Keratinocyte (primary cell): ENCODE measurements at regions not wholly inside any gene's neighbourhood (a gene's known extent, or its start where the extent isn't known, plus 50 kb on each side); places are given as distances from the start of the nearest gene placed in this dataset.

Experiments used
- DNase-seq: peaks from one replicate; pipeline ENCODE4 v3.0.0-alpha.2; 2011; ENCODE audit warnings: low read depth, missing footprints, low spot score
- FAIRE-seq: peaks from 2 replicates; lab custom pipeline; 2011; peaks lifted over from hg19 to GRCh38; lab: Jason Lieb, UNC
- H2AFZ ChIP-seq: 2 replicates; pipeline ENCODE4 v1.6.0; 2012; ENCODE audit warnings: low read length, control low read depth, inconsistent platforms; ENCODE audit not compliant: control insufficient read depth
- H3K27ac ChIP-seq: 2 replicates; pipeline ENCODE4 v1.5.1; 2011; ENCODE audit warnings: low read length; ENCODE audit not compliant: control insufficient read depth, insufficient read depth
- H3K27me3 ChIP-seq: 3 replicates; pipeline ENCODE4 v1.6.0; 2011; ENCODE audit warnings: low read length; ENCODE audit not compliant: control insufficient read depth, insufficient read depth; ENCODE audit errors: extremely low read depth
- H3K36me3 ChIP-seq, 2 experiments: 2 replicates in 1 of 2; 3 replicates in 1 of 2; pipeline ENCODE4 v1.5.1; 2011; ENCODE audit warnings: low read length in 2 of 2, mild to moderate bottlenecking in 1 of 2; ENCODE audit not compliant: control insufficient read depth in 2 of 2, insufficient read depth in 2 of 2; ENCODE audit errors: extremely low read depth in 1 of 2
- H3K4me1 ChIP-seq: 3 replicates; pipeline ENCODE4 v1.5.1; 2011; ENCODE audit warnings: low read length; ENCODE audit not compliant: control insufficient read depth, insufficient read depth; ENCODE audit errors: extremely low read depth
- H3K4me2 ChIP-seq: 3 replicates; pipeline ENCODE4 v1.6.0; 2011; ENCODE audit warnings: low read depth, low read length; ENCODE audit not compliant: control insufficient read depth, insufficient read depth; ENCODE audit errors: extremely low read depth
- H3K4me3 ChIP-seq, 3 experiments: fragments of 200-600 bp in 1 of 3; sonication (generic) in 1 of 3; 2 replicates in 2 of 3; 3 replicates in 1 of 3; pipeline ENCODE4 v1.5.1; 2011 to 2016; ENCODE audit warnings: low read length in 3 of 3, mild to moderate bottlenecking in 3 of 3, control low read depth in 2 of 3, inconsistent platforms in 1 of 3, low read depth in 1 of 3, mixed read lengths in 1 of 3, mixed run types in 1 of 3, moderate library complexity in 1 of 3; ENCODE audit not compliant: control insufficient read depth in 2 of 3, insufficient read depth in 2 of 3; ENCODE audit errors: extremely low read depth in 1 of 3
- H3K79me2 ChIP-seq: 2 replicates; pipeline ENCODE4 v1.6.0; 2012; ENCODE audit warnings: low read length; ENCODE audit not compliant: control insufficient read depth, insufficient read depth
- H3K9ac ChIP-seq: 3 replicates; pipeline ENCODE4 v1.6.0; 2011; ENCODE audit warnings: low read length; ENCODE audit not compliant: control insufficient read depth, insufficient read depth; ENCODE audit errors: extremely low read depth
- H3K9me1 ChIP-seq: 3 replicates; pipeline ENCODE4 v1.6.0; 2011; ENCODE audit warnings: low read length; ENCODE audit not compliant: control insufficient read depth, insufficient read depth; ENCODE audit errors: extremely low read depth
- H3K9me3 ChIP-seq: 2 replicates; pipeline ENCODE4 v1.5.1; 2012; ENCODE audit warnings: low read depth, low read length; ENCODE audit not compliant: control insufficient read depth
- H4K20me1 ChIP-seq: 3 replicates; pipeline ENCODE4 v1.6.0; 2011; ENCODE audit warnings: low read length; ENCODE audit not compliant: control insufficient read depth, insufficient read depth; ENCODE audit errors: extremely low read depth
- CTCF ChIP-seq, 3 experiments: IDR thresholded peaks in 1 of 3; conservative IDR thresholded peaks in 1 of 3; optimal IDR thresholded peaks in 1 of 3; 2 replicates in 2 of 3; 3 replicates in 1 of 3; pipeline versions ENCODE3 to v1.5.1; 2011; ENCODE audit warnings: low read length in 3 of 3, mild to moderate bottlenecking in 3 of 3, moderate library complexity in 2 of 3, control low read depth in 1 of 3, inconsistent platforms in 1 of 3; ENCODE audit not compliant: insufficient read depth in 2 of 3; ENCODE audit errors: extremely low read depth in 1 of 3
- EZH2 ChIP-seq: IDR thresholded peaks from one replicate; pipeline ENCODE4 v1.6.1; 2012; ENCODE audit warnings: inconsistent platforms, mild to moderate bottlenecking, low read length, moderate library complexity
- dilution Hi-C: fragments of 300-500 bp; cut with MboI; formaldehyde crosslinking; loops from one replicate; pipeline ENCODE4 v1.7.0; 2020; ENCODE audit warnings: low sequenced_read_pairs; ENCODE audit not compliant: extremely low pct_ligation_motif_present

- Histone ChIP-seq H3K4me2 (no peak overlapping the region), H3K27ac (no peak overlapping the region), H3K9me1 (no peaks in the 10 kb centered on the region), H3K4me1 (no peaks in the 10 kb centered on the region), H3K9me3 (no peaks in the 10 kb centered on the region), H3K27me3 (peaks cover 3% of the 10 kb centered on the region), H4K20me1 (no peaks in the 10 kb centered on the region), H3K79me2 (no peaks in the 10 kb centered on the region), H2AFZ (no peak overlapping the region), H3K36me3 (no peaks in the 10 kb centered on the region), H3K9ac (no peak overlapping the region), H3K4me3 (no peak overlapping the region)
- DNase-seq (no peak), FAIRE-seq (no peak)
- no peak for TF ChIP-seq EZH2
- TF ChIP-seq CTCF (optimal IDR thresholded peaks at IDR 0.05 in 1 of 3, IDR thresholded peaks at IDR 0.05 in 1 of 3, conservative IDR thresholded peaks at IDR 0.05 in 1 of 3; ENCODE audit: extremely low read depth in 1 of 3, insufficient read depth in 2 of 3, low read length in 3 of 3) = no peak
- dilution Hi-C loops = no loop called here
These were observed 413.8 kb downstream of the BCL11B start for GRCh38 chr14:98858158-98858557.

GRCh38 chr14:98858561-98858960 is 413.4 kb downstream of the BCL11B start:
- DNase-seq = no peak
- no peak overlapping the region for H3K4me3 ChIP-seq
- no peak overlapping the region for H3K27ac ChIP-seq

More at GRCh38 chr14:98858561-98858960, 413.4 kb downstream of the BCL11B start:
- no peaks in the 10 kb centered on the region for H3K79me2 ChIP-seq
- TF ChIP-seq EZH2 (no peak), CTCF (optimal IDR thresholded peaks at IDR 0.05 in 1 of 3, IDR thresholded peaks at IDR 0.05 in 1 of 3, conservative IDR thresholded peaks at IDR 0.05 in 1 of 3; ENCODE audit: extremely low read depth in 1 of 3, insufficient read depth in 2 of 3, low read length in 3 of 3) (no peak)
- H3K9ac ChIP-seq = no peak overlapping the region
- peaks cover 3% of the 10 kb centered on the region for H3K27me3 ChIP-seq
- H3K9me3 ChIP-seq = no peaks in the 10 kb centered on the region
- no peaks in the 10 kb centered on the region for H3K36me3 ChIP-seq
- H3K4me2 ChIP-seq = no peak overlapping the region
- no peak overlapping the region for H2AFZ ChIP-seq
- no peaks in the 10 kb centered on the region for H4K20me1 ChIP-seq
- H3K9me1 ChIP-seq = no peaks in the 10 kb centered on the region
- H3K4me1 ChIP-seq = no peaks in the 10 kb centered on the region
- dilution Hi-C loops = no loop called here
- no peak for FAIRE-seq
